PC-3 (cell line): ENCODE measurements at regions not wholly inside any gene's neighbourhood (a gene's known extent, or its start where the extent isn't known, plus 50 kb on each side); places are given as distances from the start of the nearest gene placed in this dataset.

Experiments
- CTCF ChIP-seq: fragments of 300-600 bp; sonication (generic); conservative IDR thresholded peaks from 2 replicates; pipeline ENCODE4 v1.5.1; 2017; ENCODE audit warnings: antibody characterized with exemption, low read depth, mild to moderate bottlenecking, low read length
- EZH2 ChIP-seq: fragments of 300-600 bp; sonication (generic); IDR thresholded peaks from one replicate; pipeline ENCODE4 v1.6.1; 2017; ENCODE audit warnings: antibody characterized with exemption, mild to moderate bottlenecking, low read length; ENCODE audit not compliant: unreplicated experiment

DNA sequence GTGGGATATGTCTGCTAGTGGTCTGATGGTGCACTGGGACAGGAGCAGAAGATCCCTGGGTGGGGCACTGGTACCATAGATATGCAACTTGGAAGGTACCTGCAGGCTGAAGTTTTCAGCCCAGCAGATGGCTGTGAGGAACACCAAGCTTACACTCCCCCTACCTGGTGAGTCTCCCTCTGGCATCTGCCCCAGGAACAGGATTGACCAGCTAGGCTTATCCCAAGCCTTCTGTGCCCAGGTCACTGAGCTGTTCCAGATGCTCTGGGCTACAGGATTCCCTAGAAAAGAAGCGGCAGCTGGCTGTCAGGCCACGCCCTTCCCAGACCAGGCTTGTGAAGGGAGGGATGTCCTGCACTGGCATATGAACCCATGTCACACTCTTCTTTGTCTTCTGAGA is 1130.0 kb downstream of the NAALADL2 start:
- TF ChIP-seq CTCF (no peak), EZH2 (no peak)
